OCI-LY1 (cell line): ENCODE measurements at regions not wholly inside any gene's neighbourhood (a gene's known extent, or its start where the extent isn't known, plus 50 kb on each side); places are given as distances from the start of the nearest gene placed in this dataset.

Source experiments
- H2AFZ ChIP-seq: fragments of 200-600 bp; sonication (generic), shearing (Covaris generic); 2 replicates; pipeline ENCODE4 v1.6.0; 2014; ENCODE audit warnings: antibody characterized with exemption, mild to moderate bottlenecking, low read length
- H3F3A ChIP-seq: fragments of 200-600 bp; sonication (generic), shearing (Covaris generic); 2 replicates; pipeline ENCODE4 v1.6.0; 2014; ENCODE audit warnings: mild to moderate bottlenecking, antibody characterized with exemption, low read length, moderate library complexity; ENCODE audit not compliant: insufficient read depth
- H3K27ac ChIP-seq: fragments of 200-600 bp; sonication (generic); 2 replicates; pipeline ENCODE4 v1.5.1; 2014; ENCODE audit warnings: low read length, mixed run types, mild to moderate bottlenecking, low read depth; ENCODE audit not compliant: poor library complexity, severe bottlenecking
- H3K27me3 ChIP-seq: fragments of 200-600 bp; sonication (generic); 2 replicates; pipeline ENCODE4 v1.6.0; 2014; ENCODE audit warnings: antibody characterized with exemption, mild to moderate bottlenecking, low read length, moderate library complexity; ENCODE audit not compliant: insufficient read depth
- H3K36me3 ChIP-seq: fragments of 200-600 bp; sonication (generic); 2 replicates; pipeline ENCODE4 v1.6.1; 2014; ENCODE audit warnings: mild to moderate bottlenecking, antibody characterized with exemption, low read length, moderate library complexity, mixed read lengths; ENCODE audit not compliant: insufficient read depth
- H3K4me1 ChIP-seq: fragments of 200-600 bp; sonication (generic); 2 replicates; pipeline ENCODE4 v1.5.1; 2014; ENCODE audit warnings: mild to moderate bottlenecking, low read length, moderate library complexity; ENCODE audit not compliant: insufficient read depth, severe bottlenecking
- H3K4me2 ChIP-seq: fragments of 200-600 bp; sonication (generic), shearing (Covaris generic); 2 replicates; pipeline ENCODE4 v1.6.1; 2014; ENCODE audit warnings: low read length
- H3K4me3 ChIP-seq: fragments of 200-600 bp; sonication (generic); 2 replicates; pipeline ENCODE4 v1.5.1; 2014; ENCODE audit warnings: low read length, low read depth, mild to moderate bottlenecking, mixed read lengths; ENCODE audit not compliant: poor library complexity, severe bottlenecking
- H3K79me2 ChIP-seq: fragments of 200-600 bp; shearing (Covaris generic); 2 replicates; pipeline ENCODE4 v1.6.1; 2016; ENCODE audit warnings: mixed run types, low read length, mixed read lengths; ENCODE audit not compliant: insufficient read depth
- H3K9ac ChIP-seq: fragments of 200-600 bp; sonication (generic), shearing (Covaris generic); 2 replicates; pipeline ENCODE4 v1.6.1; 2014; ENCODE audit warnings: mild to moderate bottlenecking, low read length, mixed read lengths
- H3K9me2 ChIP-seq: fragments of 200-600 bp; sonication (generic), shearing (Covaris generic); 2 replicates; pipeline ENCODE4 v1.6.1; 2014; ENCODE audit warnings: low read depth, mild to moderate bottlenecking, low read length, mixed read lengths
- H3K9me3 ChIP-seq: fragments of 200-600 bp; shearing (Covaris generic); 2 replicates; pipeline ENCODE4 v1.6.1; 2014; ENCODE audit warnings: low read length, mixed read lengths
- H4K20me1 ChIP-seq: fragments of 200-600 bp; sonication (generic), shearing (Covaris generic); 2 replicates; pipeline ENCODE4 v1.6.0; 2016; ENCODE audit warnings: mild to moderate bottlenecking, low read length; ENCODE audit not compliant: insufficient read depth
- CTCF ChIP-seq: fragments of 200-600 bp; sonication (generic), shearing (Covaris generic); IDR thresholded peaks from 2 replicates; pipeline ENCODE4 v1.5.1; 2017; ENCODE audit warnings: mild to moderate bottlenecking, antibody characterized with exemption, low read length, moderate library complexity, mixed read lengths
- EZH2 ChIP-seq: fragments of 200-600 bp; sonication (generic), shearing (Covaris generic); IDR thresholded peaks from 2 replicates; pipeline ENCODE4 v1.8.0; 2017; ENCODE audit warnings: borderline replicate concordance, mixed run types, mild to moderate bottlenecking, antibody characterized with exemption, low read length, moderate library complexity, mixed read lengths

DNA sequence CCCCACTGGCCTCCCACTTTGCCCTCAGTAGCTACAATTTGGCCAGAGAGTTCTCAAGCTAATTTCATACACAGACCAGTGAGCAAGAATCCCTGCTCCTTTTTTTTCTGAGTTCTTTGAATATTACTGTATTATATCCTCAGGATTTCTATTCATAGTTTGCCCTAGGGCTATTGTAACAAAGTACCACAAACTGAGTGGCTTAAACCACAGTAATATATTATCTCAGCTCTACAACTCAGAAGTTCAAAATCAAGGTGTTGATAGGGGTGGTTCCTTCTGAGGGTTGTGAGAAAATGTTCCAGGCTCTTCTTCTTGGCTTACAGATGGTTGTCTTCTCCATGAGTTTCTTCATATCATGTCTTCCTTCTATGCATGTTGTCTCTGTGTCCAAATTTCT is 289.4 kb upstream of the ESRRG start:
- Histone ChIP-seq H3K4me2 (no peak overlapping the region), H3K4me3 (no peak overlapping the region), H3K36me3 (no peaks in the 10 kb centered on the region), H3K9ac (no peak overlapping the region), H3K4me1 (no peaks in the 10 kb centered on the region), H3K79me2 (no peaks in the 10 kb centered on the region), H2AFZ (no peak overlapping the region), H3F3A (no peaks in the 10 kb centered on the region), H4K20me1 (no peaks in the 10 kb centered on the region), H3K9me3 (no peaks in the 10 kb centered on the region), H3K27ac (no peak overlapping the region), H3K27me3 (no peaks in the 10 kb centered on the region), H3K9me2 (no peaks in the 10 kb centered on the region)
- TF ChIP-seq CTCF (no peak), EZH2 (no peak)

- Histone ChIP-seq H3K36me3 (no peaks in the 10 kb centered on the region), H3K9me2 (no peaks in the 10 kb centered on the region), H3K9me3 (no peaks in the 10 kb centered on the region), H3K4me2 (no peak overlapping the region), H3K4me1 (no peaks in the 10 kb centered on the region), H2AFZ (no peak overlapping the region), H4K20me1 (no peaks in the 10 kb centered on the region), H3K27ac (no peak overlapping the region), H3K27me3 (no peaks in the 10 kb centered on the region), H3F3A (no peaks in the 10 kb centered on the region), H3K79me2 (no peaks in the 10 kb centered on the region), H3K9ac (no peak overlapping the region), H3K4me3 (no peak overlapping the region)
- TF ChIP-seq EZH2, result no peak
- no peak for TF ChIP-seq CTCF
Measured at GRCh38 chr1:217011097-217011496, 287.9 kb upstream of the ESRRG start.

DNA sequence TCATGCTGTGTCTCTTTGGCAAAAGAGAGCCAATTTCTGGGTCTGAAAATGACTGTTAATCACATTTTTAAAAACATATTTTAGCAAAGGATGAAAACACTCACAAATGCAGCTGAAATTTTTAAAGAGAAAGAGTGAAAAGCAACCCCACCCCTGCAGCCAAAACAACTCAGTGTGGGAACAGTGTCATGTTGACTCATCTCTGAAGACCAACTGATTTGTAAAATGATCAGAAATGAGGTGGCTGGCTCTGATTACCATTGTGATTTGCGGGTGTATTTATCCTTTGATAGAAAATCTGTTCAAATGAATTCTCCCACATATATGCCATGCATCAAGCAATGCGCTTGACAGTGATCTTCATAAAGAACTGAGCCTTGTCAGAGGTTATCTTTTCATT is 287.0 kb upstream of the ESRRG start:
- H3K4me2 ChIP-seq, result no peak overlapping the region
- H3K9ac ChIP-seq, result no peak overlapping the region
- no peak overlapping the region for H2AFZ ChIP-seq
- no peaks in the 10 kb centered on the region for H3K27me3 ChIP-seq
- no peak overlapping the region for H3K4me3 ChIP-seq
- H3K36me3 ChIP-seq, result no peaks in the 10 kb centered on the region
- no peaks in the 10 kb centered on the region for H3K9me3 ChIP-seq
- no peaks in the 10 kb centered on the region for H3K4me1 ChIP-seq
- H3K27ac ChIP-seq, result no peak overlapping the region
- H3K79me2 ChIP-seq, result no peaks in the 10 kb centered on the region
- no peaks in the 10 kb centered on the region for H3K9me2 ChIP-seq
- H3F3A ChIP-seq, result no peaks in the 10 kb centered on the region
- TF ChIP-seq EZH2 (no peak), CTCF (no peak)
- H4K20me1 ChIP-seq, result no peaks in the 10 kb centered on the region
